ENCODE measurements at regions not wholly inside any gene's neighbourhood (a gene's known extent, or its start where the extent isn't known, plus 50 kb on each side); places are given as distances from the start of the nearest gene placed in this dataset.

GRCh38 chr5:24376210-24376609, 268.6 kb downstream of the CDH10 start:
- no peak for TF ChIP-seq ZNF8 (CRISPR knock-in tag; IDR thresholded peaks at IDR 0.05)
- no peak for TF ChIP-seq RARB (CRISPR knock-in tag; IDR thresholded peaks at IDR 0.05)
- no peak for TF ChIP-seq PATZ1 (CRISPR knock-in tag; IDR thresholded peaks at IDR 0.05; ENCODE audit: borderline replicate concordance)
- no peak for TF ChIP-seq TSHZ2 (CRISPR knock-in tag; IDR thresholded peaks at IDR 0.05)
- no peak for TF ChIP-seq GLIS3 (CRISPR knock-in tag; IDR thresholded peaks at IDR 0.05)
- TF ChIP-seq ARNTL (CRISPR knock-in tag; IDR thresholded peaks at IDR 0.05; ENCODE audit: borderline replicate concordance, low read depth), result no peak
- TF ChIP-seq TCF4 (CRISPR knock-in tag; IDR thresholded peaks at IDR 0.05; ENCODE audit: borderline replicate concordance), result no peak
- TF ChIP-seq ISL1 (CRISPR knock-in tag; IDR thresholded peaks at IDR 0.05), result no peak
- no peak for TF ChIP-seq SNAI2 (CRISPR knock-in tag; IDR thresholded peaks at IDR 0.05)
- no peak for TF ChIP-seq ZFP3 (CRISPR knock-in tag; IDR thresholded peaks at IDR 0.05)

Data from SK-N-SH treated with all-trans-retinoic acid at 6 μM for 48 hours (cell line).